K562 (cell line): ENCODE measurements at regions not wholly inside any gene's neighbourhood (a gene's known extent, or its start where the extent isn't known, plus 50 kb on each side); places are given as distances from the start of the nearest gene placed in this dataset.

Experiments
- ATAC-seq: fragments of 200-7000 bp; cut with Tn5 transposase; 3 replicates; pipeline ENCODE4 v1.9.1; 2020; ENCODE audit warnings: moderate library complexity
- BruUV-seq: library from RNA; stranded (reverse); fragments of 400-500 nt; replicated peaks from 2 replicates; lab custom pipeline; 2021; lab: Mats Ljungman, UMichigan
- CTCF ChIA-PET: fragments of 300-600 bp; formaldehyde crosslinking; extraction: SDS; loops from one replicate; lab custom pipeline; 2021; ENCODE audit warnings: low intra/inter-chr PET ratio; lab: Yijun Ruan, JAX
- POLR2A ChIA-PET: fragments of 300-600, 350-650 bp; sonication (Branson Sonifier 250); formaldehyde crosslinking; extraction: SDS; loops from one replicate; lab custom pipeline; 2021; ENCODE audit warnings: antibody characterized with exemption, inconsistent platforms; lab: Yijun Ruan, JAX
- DNase-seq, 4 experiments: peaks; one replicate each; pipeline versions ENCODE4 v3.0.0 to v3.0.0-alpha.2; 2011 to 2018; ENCODE audit warnings: low spot score in 3 of 4, mixed read lengths in 3 of 4; ENCODE audit errors: extremely low read depth in 1 of 4
- FAIRE-seq: peaks from 2 replicates; lab custom pipeline; 2011; peaks lifted over from hg19 to GRCh38; lab: Jason Lieb, UNC
- H2AFZ ChIP-seq: 2 replicates; pipeline ENCODE4 v1.6.0; 2011; ENCODE audit warnings: low read depth, low read length, control low read depth, inconsistent platforms
- H3K27ac ChIP-seq: fragments of 200-600 bp; 3 replicates; pipeline ENCODE4 v1.8.0; 2011; ENCODE audit warnings: low read depth, mild to moderate bottlenecking, control low read depth, inconsistent platforms, low read length, moderate library complexity, mixed read lengths; ENCODE audit errors: extremely low read depth
- H3K27me3 ChIP-seq, 2 experiments: fragments of 300-600 bp in 1 of 2; 2 replicates in 1 of 2; 3 replicates in 1 of 2; pipeline versions ENCODE4 v1.6.0 to v1.8.0; 2011; ENCODE audit warnings: inconsistent platforms in 2 of 2, low read length in 2 of 2, mild to moderate bottlenecking in 1 of 2, mixed read lengths in 1 of 2, moderate library complexity in 1 of 2; ENCODE audit not compliant: control insufficient read depth in 2 of 2, insufficient read depth in 2 of 2
- H3K36me3 ChIP-seq: fragments of 300-600 bp; 3 replicates; pipeline ENCODE4 v1.8.0; 2011; ENCODE audit warnings: mild to moderate bottlenecking, low read length, inconsistent platforms; ENCODE audit not compliant: control insufficient read depth, insufficient read depth
- H3K4me1 ChIP-seq, 2 experiments: fragments of 200-600 bp in 1 of 2; replicated peaks in 1 of 2; 2 replicates in 1 of 2; 3 replicates in 1 of 2; pipeline versions ENCODE4 v1.5.1 to v1.8.0; 2011; ENCODE audit warnings: inconsistent platforms in 2 of 2, low read length in 2 of 2, mild to moderate bottlenecking in 1 of 2, mixed read lengths in 1 of 2, moderate library complexity in 1 of 2; ENCODE audit not compliant: control insufficient read depth in 2 of 2, insufficient read depth in 2 of 2
- H3K4me2 ChIP-seq: 2 replicates; pipeline ENCODE4 v1.6.1; 2011; ENCODE audit warnings: low read length, control low read depth, inconsistent platforms, mixed read lengths; ENCODE audit not compliant: insufficient read depth
- H3K4me3 ChIP-seq: fragments of 200-600 bp; sonication (generic), shearing (Covaris generic); 2 replicates; pipeline ENCODE4 v1.5.1; 2016; ENCODE audit warnings: control low read depth, inconsistent platforms
- H3K79me2 ChIP-seq: fragments of 200-600 bp; 3 replicates; pipeline ENCODE4 v1.8.0; 2011; ENCODE audit warnings: low read length, inconsistent platforms; ENCODE audit not compliant: control insufficient read depth, insufficient read depth
- H3K9ac ChIP-seq, 2 experiments: 2 replicates each; pipeline versions ENCODE4 v1.6.0 to v1.6.1; 2011; ENCODE audit warnings: low read depth in 2 of 2, low read length in 2 of 2, control low read depth in 1 of 2, inconsistent platforms in 1 of 2, mild to moderate bottlenecking in 1 of 2, mixed read lengths in 1 of 2; ENCODE audit not compliant: insufficient read depth in 1 of 2
- H3K9me1 ChIP-seq: one replicate; pipeline ENCODE4 v1.6.0; 2011; ENCODE audit warnings: inconsistent platforms, mild to moderate bottlenecking, low read length, moderate library complexity; ENCODE audit not compliant: control insufficient read depth, insufficient read depth
- H3K9me3 ChIP-seq: replicated peaks from 2 replicates; pipeline ENCODE4 v1.5.1; 2011; ENCODE audit warnings: low read depth, low read length, inconsistent platforms; ENCODE audit not compliant: control insufficient read depth, insufficient read depth
- H4K20me1 ChIP-seq: replicated peaks from 2 replicates; pipeline ENCODE4 v1.6.1; 2011; ENCODE audit warnings: low read length, inconsistent platforms, mixed read lengths; ENCODE audit not compliant: control insufficient read depth, insufficient read depth
- CEBPG ChIP-seq, 3 experiments: fragments of 200-800 bp in 1 of 3; sonication (Bioruptor generic) in 1 of 3; sonication (generic) in 1 of 3; formaldehyde crosslinking in 1 of 3; IDR thresholded peaks in 2 of 3; conservative IDR thresholded peaks in 1 of 3; 2 replicates each; pipeline versions ENCODE4 v1.6.1 to v1.8.0; 2016 to 2022; ENCODE audit warnings: missing compliant biosample characterization in 2 of 3, missing genetic modification characterization in 2 of 3, mild to moderate bottlenecking in 1 of 3, missing genetic modification reagents in 1 of 3
- CTCFL ChIP-seq: IDR thresholded peaks from 2 replicates; pipeline ENCODE4 v1.6.1; 2011; ENCODE audit warnings: borderline replicate concordance, low read depth, mild to moderate bottlenecking, moderate library complexity, low read length; ENCODE audit not compliant: insufficient read depth, poor library complexity, severe bottlenecking
- KAT7 ChIP-seq: sonication (generic); formaldehyde crosslinking; IDR thresholded peaks from 2 replicates; pipeline ENCODE4 v1.8.0; 2022; ENCODE audit warnings: missing genetic modification reagents, mild to moderate bottlenecking, borderline replicate concordance
- MXI1 ChIP-seq: IDR thresholded peaks from 2 replicates; pipeline ENCODE4 v1.6.1; 2011; ENCODE audit warnings: low read depth, mild to moderate bottlenecking, improper control_type of control experiment, low read length
- NELFE ChIP-seq: IDR thresholded peaks from 2 replicates; pipeline ENCODE4 v1.6.1; 2011; ENCODE audit warnings: mild to moderate bottlenecking; ENCODE audit not compliant: insufficient read depth, insufficient read length
- NR2C2 ChIP-seq, 2 experiments: fragments of 200-800 bp in 1 of 2; sonication (Bioruptor generic) in 1 of 2; sonication (generic) in 1 of 2; formaldehyde crosslinking in 1 of 2; IDR thresholded peaks; 2 replicates each; pipeline versions ENCODE4 v1.6.1 to v1.8.0; 2016 to 2022; ENCODE audit warnings: mild to moderate bottlenecking in 1 of 2, missing compliant biosample characterization in 1 of 2, missing genetic modification characterization in 1 of 2, missing genetic modification reagents in 1 of 2
- PRMT5 ChIP-seq: sonication (generic); formaldehyde crosslinking; IDR thresholded peaks from 2 replicates; pipeline ENCODE4 v1.5.0; 2020; ENCODE audit warnings: missing genetic modification reagents
- PYGO2 ChIP-seq: fragments of 450-650 bp; IDR thresholded peaks from 2 replicates; pipeline ENCODE4 v1.6.1; 2016; ENCODE audit warnings: mild to moderate bottlenecking, missing genetic modification characterization, moderate library complexity, missing compliant biosample characterization
- SRSF9 ChIP-seq: fragments of 200-400 bp; formaldehyde crosslinking; IDR thresholded peaks from 2 replicates; pipeline ENCODE4 v1.6.1; 2017; ENCODE audit warnings: low read depth, low read length, borderline replicate concordance
- STAT5B ChIP-seq: fragments of 250-450 bp; sonication (Bioruptor Pico); IDR thresholded peaks from 2 replicates; pipeline ENCODE4 v1.8.0; 2021; ENCODE audit warnings: mild to moderate bottlenecking, inconsistent platforms
- ZBTB34 ChIP-seq: fragments of 250-450 bp; sonication (Bioruptor Pico); IDR thresholded peaks from 2 replicates; pipeline ENCODE4 v1.8.0; 2021; ENCODE audit warnings: mild to moderate bottlenecking, moderate library complexity
- ZNF639 ChIP-seq, 2 experiments: fragments of 200-800 bp in 1 of 2; sonication (Bioruptor generic) in 1 of 2; sonication (generic) in 1 of 2; formaldehyde crosslinking in 1 of 2; IDR thresholded peaks in 1 of 2; conservative IDR thresholded peaks in 1 of 2; 2 replicates each; pipeline versions ENCODE4 v1.5.0 to v1.6.1; 2016 to 2020; ENCODE audit warnings: missing compliant biosample characterization in 1 of 2, missing genetic modification characterization in 1 of 2, missing genetic modification reagents in 1 of 2
- WGBS: fragments of 100-300 bp; shearing (Covaris generic); methylation state at CpG from one replicate; pipeline ENCODE4 v1.1.6; 2016; ENCODE audit warnings: low coverage, mixed read lengths; ENCODE audit not compliant: insufficient coverage; ENCODE audit errors: missing lambda C conversion rate; 5-methylcytosine and 5-hydroxymethylcytosine counted together
- in situ Hi-C: fragments of 300-500 bp; cut with MboI; formaldehyde crosslinking; loops from 4 replicates; pipeline ENCODE4 v1.15.0; 2018; ENCODE audit warnings: inconsistent platforms, mixed read lengths
- intact Hi-C: fragments of 100-400 bp; cut with micrococcal nuclease; formaldehyde crosslinking; loops from 2 replicates; pipeline ENCODE4 v1.14.2; 2022
- TF ChIP-seq, protein P1 (sequence below): fragments of 250-450 bp; sonication (Bioruptor Pico); IDR thresholded peaks from 2 replicates; pipeline ENCODE4 v1.4.0; 2020; ENCODE audit warnings: mild to moderate bottlenecking, moderate library complexity, borderline replicate concordance

GRCh38 chr2:151056870-151057269, 204.8 kb downstream of the RBM43 start:
- POLR2A ChIA-PET, result no interaction called here
- Histone ChIP-seq H3K36me3 (no peaks in the 10 kb centered on the region), H4K20me1 (no peaks in the 10 kb centered on the region), H3K4me2 (no peak overlapping the region), H3K9me1 (no peaks in the 10 kb centered on the region), H3K27ac (no peak overlapping the region), H3K9ac (no peak overlapping the region), H3K79me2 (no peaks in the 10 kb centered on the region), H3K4me1 (no peaks in the 10 kb centered on the region), H3K9me3 (no peaks in the 10 kb centered on the region), H2AFZ (no peak overlapping the region), H3K4me3 (no peak overlapping the region), H3K27me3 (no peaks in the 10 kb centered on the region)
- CTCF ChIA-PET, result no interaction called here
- ATAC-seq (no peak), FAIRE-seq (no peak), DNase-seq (no peak)
- in situ Hi-C loops, result no loop called here
- WGBS, result 0% methylated on average over 1 of the region's 1 CpG
- BruUV-seq, result no TSS peak
- intact Hi-C loops, result no loop called here
- TF ChIP-seq ZNF639 (CRISPR knock-in tag; conservative IDR thresholded peaks at IDR 0.05 in 1 of 2, IDR thresholded peaks at IDR 0.05 in 1 of 2), result no peak
- no peak for TF ChIP-seq PYGO2
- no peak for TF ChIP-seq PRMT5 (CRISPR knock-in tag)
- TF ChIP-seq CTCFL, result no peak
- no peak for TF ChIP-seq NR2C2 (CRISPR knock-in tag; IDR thresholded peaks at IDR 0.05)
- TF ChIP-seq NR2C2 (tag; IDR thresholded peaks at IDR 0.05), result no peak
- no peak for TF ChIP-seq CEBPG (CRISPR knock-in tag; IDR thresholded peaks at IDR 0.05)
- no peak for TF ChIP-seq CEBPG (tag; conservative IDR thresholded peaks at IDR 0.05 in 1 of 2, IDR thresholded peaks at IDR 0.05 in 1 of 2)
- TF ChIP-seq SRSF9, result no peak
- TF ChIP-seq NELFE, result no peak
- no peak for TF ChIP-seq STAT5B (CRISPR knock-in tag)
- no peak for TF ChIP-seq MXI1
- TF ChIP-seq, protein P1, sequence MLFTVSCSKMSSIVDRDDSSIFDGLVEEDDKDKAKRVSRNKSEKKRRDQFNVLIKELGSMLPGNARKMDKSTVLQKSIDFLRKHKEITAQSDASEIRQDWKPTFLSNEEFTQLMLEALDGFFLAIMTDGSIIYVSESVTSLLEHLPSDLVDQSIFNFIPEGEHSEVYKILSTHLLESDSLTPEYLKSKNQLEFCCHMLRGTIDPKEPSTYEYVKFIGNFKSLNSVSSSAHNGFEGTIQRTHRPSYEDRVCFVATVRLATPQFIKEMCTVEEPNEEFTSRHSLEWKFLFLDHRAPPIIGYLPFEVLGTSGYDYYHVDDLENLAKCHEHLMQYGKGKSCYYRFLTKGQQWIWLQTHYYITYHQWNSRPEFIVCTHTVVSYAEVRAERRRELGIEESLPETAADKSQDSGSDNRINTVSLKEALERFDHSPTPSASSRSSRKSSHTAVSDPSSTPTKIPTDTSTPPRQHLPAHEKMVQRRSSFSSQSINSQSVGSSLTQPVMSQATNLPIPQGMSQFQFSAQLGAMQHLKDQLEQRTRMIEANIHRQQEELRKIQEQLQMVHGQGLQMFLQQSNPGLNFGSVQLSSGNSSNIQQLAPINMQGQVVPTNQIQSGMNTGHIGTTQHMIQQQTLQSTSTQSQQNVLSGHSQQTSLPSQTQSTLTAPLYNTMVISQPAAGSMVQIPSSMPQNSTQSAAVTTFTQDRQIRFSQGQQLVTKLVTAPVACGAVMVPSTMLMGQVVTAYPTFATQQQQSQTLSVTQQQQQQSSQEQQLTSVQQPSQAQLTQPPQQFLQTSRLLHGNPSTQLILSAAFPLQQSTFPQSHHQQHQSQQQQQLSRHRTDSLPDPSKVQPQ (CRISPR knock-in tag), result no peak
- no peak for TF ChIP-seq ZBTB34 (CRISPR knock-in tag)
- no peak for TF ChIP-seq KAT7 (CRISPR knock-in tag)
